Spleen (tissue), 11 donors: ENCODE measurements at regions not wholly inside any gene's neighbourhood (a gene's known extent, or its start where the extent isn't known, plus 50 kb on each side); places are given as distances from the start of the nearest gene placed in this dataset.

Experiments
- DNase-seq: peaks from one replicate; pipeline ENCODE4 v3.0.0-alpha.2; 2020
- H3K27ac ChIP-seq, 8 donors: fragments of 200-600 bp; sonication (generic) in 7 of 8; 1 replicate in 4 of 8; 2 replicates in 4 of 8; pipeline versions ENCODE4 v1.5.0 to v1.8.0; 2016 to 2021; ENCODE audit warnings: inconsistent platforms in 4 of 8, mild to moderate bottlenecking in 4 of 8, moderate library complexity in 1 of 8
- H3K27me3 ChIP-seq, 7 donors: fragments of 200-600 bp; sonication (generic) in 6 of 7; replicated peaks in 1 of 7; 1 replicate in 4 of 7; 2 replicates in 3 of 7; pipeline versions ENCODE4 v1.5.0 to v1.8.0; 2016 to 2021; ENCODE audit warnings: inconsistent platforms in 3 of 7, mild to moderate bottlenecking in 1 of 7
- H3K36me3 ChIP-seq, 6 donors: fragments of 200-600 bp; sonication (generic) in 5 of 6; 1 replicate in 4 of 6; 2 replicates in 2 of 6; pipeline versions ENCODE4 v1.5.0 to v1.8.0; 2016 to 2021; ENCODE audit warnings: inconsistent platforms in 2 of 6
- H3K4me1 ChIP-seq, 6 donors: fragments of 200-600 bp; sonication (generic) in 5 of 6; 1 replicate in 3 of 6; 2 replicates in 3 of 6; pipeline versions ENCODE4 v1.5.0 to v1.8.0; 2016 to 2021; ENCODE audit warnings: inconsistent platforms in 3 of 6
- H3K4me3 ChIP-seq, 8 donors: fragments of 200-600 bp; sonication (generic) in 7 of 8; 1 replicate in 4 of 8; 2 replicates in 4 of 8; pipeline versions ENCODE4 v1.5.0 to v1.8.0; 2016 to 2021; ENCODE audit warnings: inconsistent platforms in 4 of 8, mild to moderate bottlenecking in 4 of 8, moderate library complexity in 2 of 8
- H3K9me3 ChIP-seq, 8 donors: fragments of 200-600 bp; sonication (generic) in 7 of 8; 1 replicate in 4 of 8; 2 replicates in 4 of 8; pipeline versions ENCODE4 v1.5.0 to v1.8.0; 2016 to 2021; ENCODE audit warnings: inconsistent platforms in 4 of 8
- CTCF ChIP-seq, 11 experiments: fragments of 200-600 bp in 7 of 11; fragments of 450-650 bp in 4 of 11; sonication (generic) in 4 of 11; IDR thresholded peaks in 8 of 11; conservative IDR thresholded peaks in 3 of 11; 1 replicate in 7 of 11; 2 replicates in 4 of 11; pipeline versions ENCODE4 v1.4.0 to v1.8.0; 2016 to 2021; ENCODE audit warnings: antibody characterized with exemption in 11 of 11, inconsistent platforms in 4 of 11, mild to moderate bottlenecking in 1 of 11
- POLR2A ChIP-seq, 3 donors: fragments of 450-650 bp; IDR thresholded peaks; one replicate each; pipeline ENCODE4 v1.5.1; 2017; ENCODE audit warnings: antibody characterized with exemption in 3 of 3, mild to moderate bottlenecking in 1 of 3
- POLR2AphosphoS5 ChIP-seq, 3 donors: sonication (generic); formaldehyde crosslinking; IDR thresholded peaks; one replicate each; pipeline ENCODE4 v1.5.1; 2017; ENCODE audit warnings: antibody characterized with exemption in 3 of 3
- WGBS, 5 donors: extraction: QIAGEN DNeasy Blood & Tissue Kit in 3 of 5; methylation state at CpG; one replicate each; pipeline versions ENCODE4 v1.1.5 to v1.1.7; 2013 to 2018; 5-methylcytosine and 5-hydroxymethylcytosine counted together
- intact Hi-C: fragments of 100-400 bp; cut with DNase I; formaldehyde crosslinking; loops from one replicate; pipeline ENCODE4 v1.15.0; 2023; ENCODE audit warnings: low total_unique reads
- donor health status: healthy with polysubstance abuse.
- donor health status: DM: no; HTN: no; CAD: no; lungs with moderate emphysema.
- donor health status: DM: no; HTN: no; CAD: no.
- donor health status: Bipolar disorder and iron deficiency.
- donor health status: healthy.
- donor health status: DM: no; HTN: no; CAD: no.
- donor health status: DM: yes; HTN: yes; CAD: no.

DNA sequence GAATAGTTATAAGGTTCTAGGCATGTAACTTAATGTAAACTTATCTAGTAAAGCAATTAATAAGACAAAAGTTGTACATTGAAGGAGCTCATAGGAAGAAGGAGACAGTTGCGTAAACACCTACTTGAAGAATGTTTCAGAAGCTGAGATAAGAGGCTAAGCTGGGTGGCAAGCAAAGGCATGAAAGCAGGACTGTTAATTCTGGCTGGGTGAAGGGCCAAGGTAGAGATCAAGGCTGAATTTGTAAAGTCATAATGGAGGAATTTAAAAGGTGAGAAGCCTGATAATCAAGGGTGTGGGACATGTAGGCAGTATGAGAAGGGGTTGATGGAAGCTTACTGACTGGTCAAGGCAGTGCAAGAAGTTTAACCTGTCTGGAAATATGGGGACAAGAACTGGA lies 80.4 kb upstream of the TGFBR2 start:
- 93 to 100% (median 100%) methylated on average over 1 of the region's 1 CpG for WGBS, 5 donors
- Histone ChIP-seq H3K4me1 (peaks cover 0 to 10% (median 3%) of the 10 kb centered on the region in 6 donors), H3K4me3 (no peak overlapping the region), H3K27me3 (no peaks in the 10 kb centered on the region), H3K9me3 (no peaks in the 10 kb centered on the region), H3K27ac (no peak overlapping the region), H3K36me3 (no peaks in the 10 kb centered on the region)
- TF ChIP-seq CTCF (IDR thresholded peaks at IDR 0.05 in 8 of 11, conservative IDR thresholded peaks at IDR 0.05 in 3 of 11): no peak
- TF ChIP-seq POLR2AphosphoS5 (IDR thresholded peaks at IDR 0.05): no peak
- TF ChIP-seq POLR2A (IDR thresholded peaks at IDR 0.05): no peak
- no peak for DNase-seq
- intact Hi-C loops: no loop called here

- Histone ChIP-seq H3K4me3 (no peak overlapping the region), H3K27ac (no peak overlapping the region), H3K27me3 (no peaks in the 10 kb centered on the region), H3K9me3 (no peaks in the 10 kb centered on the region), H3K4me1 (peaks cover 0 to 10% (median 3%) of the 10 kb centered on the region in 6 donors), H3K36me3 (no peaks in the 10 kb centered on the region)
- WGBS, 5 donors: 94 to 100% (median 96%) methylated on average over 6 of the region's 6 CpGs
- DNase-seq: no peak
- intact Hi-C loops: no loop called here
- TF ChIP-seq POLR2A (IDR thresholded peaks at IDR 0.05) (no peak), POLR2AphosphoS5 (IDR thresholded peaks at IDR 0.05) (no peak), CTCF (IDR thresholded peaks at IDR 0.05 in 8 of 11, conservative IDR thresholded peaks at IDR 0.05 in 3 of 11) (no peak)
These were observed 79.2 kb upstream of the TGFBR2 start for GRCh38 chr3:30527186-30527585.

GRCh38 chr3:30527720-30528119 lies 78.7 kb upstream of the TGFBR2 start:
- peaks cover 0 to 10% (median 3%) of the 10 kb centered on the region in 6 donors for H3K4me1 ChIP-seq
- TF ChIP-seq POLR2A (IDR thresholded peaks at IDR 0.05) (no peak), POLR2AphosphoS5 (IDR thresholded peaks at IDR 0.05) (no peak), CTCF (IDR thresholded peaks at IDR 0.05 in 8 of 11, conservative IDR thresholded peaks at IDR 0.05 in 3 of 11) (no peak)
- no peak for DNase-seq
- no peaks in the 10 kb centered on the region for H3K36me3 ChIP-seq
- H3K27ac ChIP-seq: no peak overlapping the region
- 68 to 81% (median 79%) methylated on average over 3 of the region's 3 CpGs for WGBS, 5 donors
- no peaks in the 10 kb centered on the region for H3K9me3 ChIP-seq
- no peaks in the 10 kb centered on the region for H3K27me3 ChIP-seq
- intact Hi-C loops: no loop called here
- H3K4me3 ChIP-seq: no peak overlapping the region

DNA sequence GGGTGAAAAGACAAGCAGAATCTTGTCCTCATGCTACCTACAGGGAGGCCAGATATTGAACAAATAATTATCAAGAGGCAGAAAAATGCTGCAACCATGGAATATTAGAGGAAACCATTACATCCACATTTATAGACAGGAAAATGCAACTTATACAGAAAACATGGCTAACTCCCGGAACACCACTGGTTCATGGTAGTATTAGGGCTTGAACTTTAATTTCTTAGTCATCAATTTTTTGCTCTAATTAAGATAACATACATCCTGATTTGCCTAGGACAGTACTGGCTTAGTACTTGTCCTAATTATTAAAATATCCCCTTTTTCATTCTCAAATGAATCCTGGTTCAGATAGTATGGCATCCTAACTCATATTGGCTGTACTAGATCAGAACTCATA lies 76.3 kb upstream of the TGFBR2 start:
- no peak overlapping the region for H3K4me3 ChIP-seq
- H3K36me3 ChIP-seq: no peaks in the 10 kb centered on the region
- H3K9me3 ChIP-seq: no peaks in the 10 kb centered on the region
- no peak overlapping the region for H3K27ac ChIP-seq
- 93 to 100% (median 95%) methylated on average over 1 of the region's 1 CpG for WGBS, 5 donors
- TF ChIP-seq POLR2AphosphoS5 (IDR thresholded peaks at IDR 0.05): no peak
- TF ChIP-seq CTCF (IDR thresholded peaks at IDR 0.05 in 8 of 11, conservative IDR thresholded peaks at IDR 0.05 in 3 of 11): no peak
- no peak for TF ChIP-seq POLR2A (IDR thresholded peaks at IDR 0.05)
- H3K4me1 ChIP-seq: peaks cover 0 to under 1% (median 0%) of the 10 kb centered on the region in 6 donors
- no peaks in the 10 kb centered on the region for H3K27me3 ChIP-seq
- no peak for DNase-seq
- intact Hi-C loops: no loop called here
